ENCODE measurements at regions not wholly inside any gene's neighbourhood (a gene's known extent, or its start where the extent isn't known, plus 50 kb on each side); places are given as distances from the start of the nearest gene placed in this dataset.

DNA sequence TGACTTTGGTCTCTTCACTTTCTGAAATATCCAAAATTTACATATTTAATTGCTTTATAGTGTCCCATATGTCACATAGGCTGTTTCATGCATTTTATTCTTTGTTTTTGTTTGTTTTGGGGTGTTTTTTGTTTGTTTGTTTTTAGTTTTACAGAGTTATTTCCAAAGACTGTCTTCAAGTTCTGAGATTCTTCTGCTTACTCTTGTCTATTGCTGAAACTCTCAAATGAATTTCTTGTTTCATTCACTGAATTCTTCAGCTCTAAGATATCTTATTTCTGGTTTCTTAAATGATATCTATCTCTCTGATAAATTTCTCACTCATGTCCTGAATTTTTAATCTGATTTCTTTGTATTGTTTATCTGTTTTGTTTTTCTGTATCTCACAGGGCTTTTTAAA lies 412.0 kb upstream of the ATP2B1 start:
- TF ChIP-seq, protein P1, sequence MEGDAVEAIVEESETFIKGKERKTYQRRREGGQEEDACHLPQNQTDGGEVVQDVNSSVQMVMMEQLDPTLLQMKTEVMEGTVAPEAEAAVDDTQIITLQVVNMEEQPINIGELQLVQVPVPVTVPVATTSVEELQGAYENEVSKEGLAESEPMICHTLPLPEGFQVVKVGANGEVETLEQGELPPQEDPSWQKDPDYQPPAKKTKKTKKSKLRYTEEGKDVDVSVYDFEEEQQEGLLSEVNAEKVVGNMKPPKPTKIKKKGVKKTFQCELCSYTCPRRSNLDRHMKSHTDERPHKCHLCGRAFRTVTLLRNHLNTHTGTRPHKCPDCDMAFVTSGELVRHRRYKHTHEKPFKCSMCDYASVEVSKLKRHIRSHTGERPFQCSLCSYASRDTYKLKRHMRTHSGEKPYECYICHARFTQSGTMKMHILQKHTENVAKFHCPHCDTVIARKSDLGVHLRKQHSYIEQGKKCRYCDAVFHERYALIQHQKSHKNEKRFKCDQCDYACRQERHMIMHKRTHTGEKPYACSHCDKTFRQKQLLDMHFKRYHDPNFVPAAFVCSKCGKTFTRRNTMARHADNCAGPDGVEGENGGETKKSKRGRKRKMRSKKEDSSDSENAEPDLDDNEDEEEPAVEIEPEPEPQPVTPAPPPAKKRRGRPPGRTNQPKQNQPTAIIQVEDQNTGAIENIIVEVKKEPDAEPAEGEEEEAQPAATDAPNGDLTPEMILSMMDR (conservative IDR thresholded peaks at IDR 0.05; ENCODE audit: low read depth, low read length) = no peak
- H3K4me3 ChIP-seq (ENCODE audit: low read length) = no peak overlapping the region
- DNase-seq (ENCODE audit: low read depth) = no peak

DNA sequence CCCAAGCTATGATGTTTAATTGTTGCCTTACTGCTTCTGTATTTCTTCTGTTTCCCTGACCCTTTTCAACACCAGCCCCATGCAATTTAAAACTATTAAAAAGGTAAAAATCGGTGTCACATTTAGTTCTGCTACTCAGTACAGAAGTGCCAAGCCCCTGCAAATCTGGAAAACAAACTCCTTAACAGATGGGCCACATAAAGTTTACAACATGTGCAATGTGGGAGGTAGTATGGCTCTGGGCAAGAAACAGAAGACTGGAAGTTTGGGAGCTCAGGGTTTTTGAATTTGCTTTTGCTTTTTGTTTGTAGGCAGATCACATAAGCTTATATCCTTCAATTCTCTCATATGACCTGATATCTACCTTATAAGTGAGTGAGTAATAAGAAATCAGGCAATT lies 404.0 kb upstream of the ATP2B1 start:
- TF ChIP-seq, protein P1 (conservative IDR thresholded peaks at IDR 0.05; ENCODE audit: low read depth, low read length) = no peak
- no peak overlapping the region for H3K4me3 ChIP-seq (ENCODE audit: low read length)
- no peak for DNase-seq (ENCODE audit: low read depth)

DNA sequence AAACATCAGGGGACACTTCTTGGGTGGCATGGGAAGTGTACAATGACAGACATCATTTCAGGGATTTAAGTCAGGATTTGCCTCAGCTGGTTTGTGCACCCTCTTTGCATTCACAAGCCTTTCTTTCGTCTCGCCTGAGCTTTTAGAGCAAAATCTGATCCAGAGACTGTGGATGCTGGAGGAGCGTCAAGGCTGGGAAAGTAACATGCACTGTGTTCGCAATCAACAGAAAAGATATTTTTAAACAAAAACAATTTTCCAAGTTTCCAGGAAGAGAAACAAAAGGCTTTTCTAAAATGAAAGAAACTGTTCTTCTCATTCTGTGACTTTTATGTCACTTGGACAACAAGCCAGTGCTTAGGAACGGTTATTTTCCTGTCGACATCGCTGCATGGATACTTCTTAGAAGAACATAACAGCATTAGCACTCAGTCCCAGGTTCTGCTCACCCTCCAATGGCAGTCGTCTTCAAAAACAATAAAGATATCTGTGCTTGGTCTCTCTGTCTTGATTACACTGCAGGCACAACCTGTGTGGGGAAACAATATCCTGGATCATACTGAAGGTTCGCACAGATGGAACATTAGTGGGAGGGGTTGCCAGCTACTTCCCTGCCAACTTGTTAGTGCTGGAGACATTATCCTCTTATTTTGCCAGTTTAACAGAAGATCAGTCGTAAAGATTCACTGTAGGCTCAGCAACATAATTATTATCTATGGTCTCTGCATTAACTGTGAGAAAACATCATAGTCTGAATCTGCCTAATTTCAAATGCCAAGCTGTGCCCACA lies 403.3 kb upstream of the ATP2B1 start:
- H3K4me3 ChIP-seq (ENCODE audit: low read length) = no peak overlapping the region
- DNase-seq (ENCODE audit: low read depth) = no peak
- TF ChIP-seq, protein P1 (conservative IDR thresholded peaks at IDR 0.05; ENCODE audit: low read depth, low read length) = no peak

DNA sequence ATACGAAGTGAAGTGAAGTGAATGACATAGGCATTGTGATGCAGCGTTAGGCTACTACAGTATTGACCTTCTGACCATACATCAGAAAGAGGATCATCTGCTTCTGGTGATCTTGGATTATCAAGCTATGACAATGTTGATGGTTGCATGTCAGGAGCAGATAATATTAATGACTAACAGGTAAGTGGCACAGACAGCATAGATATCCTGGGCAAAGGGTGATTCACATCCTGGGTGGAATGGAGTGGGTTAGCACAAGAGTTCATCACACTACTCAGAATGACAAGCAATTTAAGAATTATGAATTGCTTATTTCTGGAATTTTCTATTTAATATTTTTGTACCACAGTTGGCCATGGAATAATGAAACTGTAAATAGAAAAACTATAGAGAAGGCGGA lies 397.9 kb upstream of the ATP2B1 start:
- no peak for DNase-seq (ENCODE audit: low read depth)

GRCh38 chr12:90102957-90103652 lies 394.5 kb upstream of the ATP2B1 start:
- no peak for DNase-seq (ENCODE audit: low read depth)
- TF ChIP-seq, protein P1 (conservative IDR thresholded peaks at IDR 0.05; ENCODE audit: low read depth, low read length) = peak; percentile 72
- H3K4me3 ChIP-seq (ENCODE audit: low read length) = no peak overlapping the region

More for the DNA sequence above, 397.9 kb upstream of the ATP2B1 start:
- no peak overlapping the region for H3K4me3 ChIP-seq (ENCODE audit: low read length)
- TF ChIP-seq, protein P1 (conservative IDR thresholded peaks at IDR 0.05; ENCODE audit: low read depth, low read length) = no peak

DNA sequence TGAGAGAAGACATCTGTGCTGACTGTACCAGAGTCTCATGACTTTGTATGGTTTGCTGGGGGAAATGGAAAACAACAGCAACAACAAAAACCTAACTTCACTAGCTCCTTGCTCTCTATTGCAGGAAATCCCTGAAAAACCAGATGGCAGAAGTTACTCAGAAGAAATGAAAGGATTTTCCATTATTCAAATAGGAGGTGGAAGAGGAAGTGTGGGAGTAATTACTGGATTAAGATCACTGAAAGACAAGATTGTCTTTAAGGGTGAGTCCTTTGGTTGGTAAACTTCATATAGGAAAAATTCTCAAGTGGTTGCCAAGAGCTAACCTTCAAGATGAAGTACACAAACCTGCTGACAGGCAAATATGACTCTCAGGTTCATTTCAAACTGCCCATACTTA lies 391.9 kb upstream of the ATP2B1 start:
- no peak for DNase-seq (ENCODE audit: low read depth)
- no peak overlapping the region for H3K4me3 ChIP-seq (ENCODE audit: low read length)
- TF ChIP-seq, protein P1 (conservative IDR thresholded peaks at IDR 0.05; ENCODE audit: low read depth, low read length) = no peak

GRCh38 chr12:90099288-90099687 lies 390.6 kb upstream of the ATP2B1 start:
- no peak overlapping the region for H3K4me3 ChIP-seq (ENCODE audit: low read length)
- TF ChIP-seq, protein P1 (conservative IDR thresholded peaks at IDR 0.05; ENCODE audit: low read depth, low read length) = no peak
- no peak for DNase-seq (ENCODE audit: low read depth)

Measured in retinal pigment epithelial cell (primary cell).